ENCODE measurements at regions not wholly inside any gene's neighbourhood (a gene's known extent, or its start where the extent isn't known, plus 50 kb on each side); places are given as distances from the start of the nearest gene placed in this dataset.

GRCh38 chr1:170351366-170351946 is 180.5 kb upstream of the GORAB start:
- no peak overlapping the region for H2BK20ac ChIP-seq (ENCODE audit: low read length)
- no peak overlapping the region for H3K4ac ChIP-seq (replicated peaks; ENCODE audit: insufficient read length, low read depth, low read length)
- H3K36me3 ChIP-seq (ENCODE audit: control insufficient read depth in 2 of 4, insufficient read depth in 4 of 4, low read length in 3 of 4), result no peaks in the 10 kb centered on the region; a peak in 1 of 8 replicates
- ChIA-PET POLR2A (ENCODE audit: partially characterized antibody) (interaction anchor here (0.7 kb wide), 1 partner anchor 1666 kb away, joined by 3 read pairs; no protein-coding TSS in a partner anchor), CTCF (ENCODE audit: partially characterized antibody) (no interaction called here)
- no peaks in the 10 kb centered on the region for H3K27me3 ChIP-seq (replicated peaks in 1 of 4; ENCODE audit: control insufficient read depth in 3 of 4, extremely low read depth in 1 of 4, insufficient read depth in 3 of 4, low read length in 3 of 4)
- no peak for DNase-seq (ENCODE audit: low read depth in 1 of 2, low spot score in 2 of 2)
- no peak overlapping the region for H3K56ac ChIP-seq (replicated peaks; ENCODE audit: insufficient read length, low read depth, low read length)
- no peaks in the 10 kb centered on the region for H3K4me1 ChIP-seq (replicated peaks in 1 of 4; ENCODE audit: control insufficient read depth in 3 of 4, insufficient read depth in 4 of 4, low read length in 3 of 4)
- H3K9ac ChIP-seq (replicated peaks in 1 of 4; ENCODE audit: extremely low read depth in 1 of 4, low read depth in 3 of 4, low read length in 3 of 4), result no peak overlapping the region
- H3K14ac ChIP-seq (ENCODE audit: insufficient read length), result no peak overlapping the region
- no peak overlapping the region for H2AFZ ChIP-seq (ENCODE audit: low read length)
- H3K4me3 ChIP-seq (ENCODE audit: extremely low read depth in 1 of 4, insufficient read depth in 2 of 4, low read depth in 3 of 4, low read length in 4 of 4), result no peak overlapping the region
- H3K23ac ChIP-seq (ENCODE audit: insufficient read length), result no peak overlapping the region
- no peaks in the 10 kb centered on the region for H3K9me3 ChIP-seq (ENCODE audit: insufficient read depth in 2 of 2, low read depth in 1 of 2, low read length in 1 of 2)
- no peak for FAIRE-seq
- H2BK5ac ChIP-seq (ENCODE audit: low read depth, low read length), result no peak overlapping the region
- H2BK12ac ChIP-seq (ENCODE audit: low read depth, low read length), result no peak overlapping the region
- 72% methylated on average over 2 of the region's 2 CpGs; no CpG with 5 or more reads in 1 of the 2 experiments for WGBS, 2 experiments (ENCODE audit: extremely low coverage in 1 of 2, insufficient coverage in 1 of 2, insufficient read length in 1 of 2, insufficient replicate concordance in 2 of 2, low coverage in 1 of 2, low lambda C conversion rate in 2 of 2, missing lambda C conversion rate in 1 of 2)
- H4K20me1 ChIP-seq (replicated peaks in 1 of 2; ENCODE audit: control insufficient read depth in 1 of 2, insufficient read depth in 2 of 2, low read length in 2 of 2), result no peaks in the 10 kb centered on the region
- no peak overlapping the region for H4K8ac ChIP-seq (ENCODE audit: extremely low read depth, insufficient read depth, low read length)
- no peaks in the 10 kb centered on the region for H3K23me2 ChIP-seq (ENCODE audit: low read depth, low read length)
- no peak overlapping the region for H4K91ac ChIP-seq (replicated peaks; ENCODE audit: insufficient read length, low read length)
- no peak overlapping the region for H3K18ac ChIP-seq (ENCODE audit: extremely low read depth, low read length)
- no peak overlapping the region for H2AK5ac ChIP-seq (ENCODE audit: low read depth, low read length)
- no peaks in the 10 kb centered on the region for H3K79me2 ChIP-seq (ENCODE audit: control insufficient read depth in 1 of 2, insufficient read depth in 2 of 2, low read length in 2 of 2)
- no peak overlapping the region for H2BK15ac ChIP-seq (ENCODE audit: low read length)
- no peaks in the 10 kb centered on the region for H3K79me1 ChIP-seq (ENCODE audit: low read depth, low read length)
- no peak overlapping the region for H2BK120ac ChIP-seq (replicated peaks; ENCODE audit: low read depth, low read length)
- H3K4me2 ChIP-seq (ENCODE audit: insufficient read depth in 1 of 2, low read depth in 2 of 2, low read length in 2 of 2), result no peak overlapping the region
- no peak overlapping the region for H3K27ac ChIP-seq (ENCODE audit: low read depth, low read length)
- H4K5ac ChIP-seq (ENCODE audit: insufficient read length, low read depth, low read length), result no peak overlapping the region
- TF ChIP-seq CBX8 (IDR thresholded peaks at IDR 0.05; ENCODE audit: borderline replicate concordance, low read depth, low read length) (no peak), RFX5 (IDR thresholded peaks at IDR 0.05; ENCODE audit: borderline replicate concordance, low read depth, low read length) (no peak), CEBPB (IDR thresholded peaks at IDR 0.05; ENCODE audit: low read depth, low read length) (no peak), TEAD4 (IDR thresholded peaks at IDR 0.05; ENCODE audit: low read depth, low read length) (no peak), YY1 (IDR thresholded peaks at IDR 0.05; ENCODE audit: low read depth, low read length) (no peak), TAF7 (optimal IDR thresholded peaks at IDR 0.05; ENCODE audit: borderline replicate concordance, low read depth, low read length) (no peak), POLR2AphosphoS5 (IDR thresholded peaks at IDR 0.05; ENCODE audit: low read depth, low read length) (no peak)

Data from H1 (cell line).